K562 (cell line): ENCODE measurements at regions not wholly inside any gene's neighbourhood (a gene's known extent, or its start where the extent isn't known, plus 50 kb on each side); places are given as distances from the start of the nearest gene placed in this dataset.

Experiments
- ATAC-seq: fragments of 200-7000 bp; cut with Tn5 transposase; 3 replicates; pipeline ENCODE4 v1.9.1; 2020; ENCODE audit warnings: moderate library complexity
- BruUV-seq: library from RNA; stranded (reverse); fragments of 400-500 nt; replicated peaks from 2 replicates; lab custom pipeline; 2021; lab: Mats Ljungman, UMichigan
- CTCF ChIA-PET: fragments of 300-600 bp; formaldehyde crosslinking; extraction: SDS; loops from one replicate; lab custom pipeline; 2021; ENCODE audit warnings: low intra/inter-chr PET ratio; lab: Yijun Ruan, JAX
- POLR2A ChIA-PET: fragments of 300-600, 350-650 bp; sonication (Branson Sonifier 250); formaldehyde crosslinking; extraction: SDS; loops from one replicate; lab custom pipeline; 2021; ENCODE audit warnings: antibody characterized with exemption, inconsistent platforms; lab: Yijun Ruan, JAX
- DNase-seq, 4 experiments: peaks; one replicate each; pipeline versions ENCODE4 v3.0.0 to v3.0.0-alpha.2; 2011 to 2018; ENCODE audit warnings: low spot score in 3 of 4, mixed read lengths in 3 of 4; ENCODE audit errors: extremely low read depth in 1 of 4
- FAIRE-seq: peaks from 2 replicates; lab custom pipeline; 2011; peaks lifted over from hg19 to GRCh38; lab: Jason Lieb, UNC
- H2AFZ ChIP-seq: 2 replicates; pipeline ENCODE4 v1.6.0; 2011; ENCODE audit warnings: low read depth, low read length, control low read depth, inconsistent platforms
- H3K27ac ChIP-seq: fragments of 200-600 bp; 3 replicates; pipeline ENCODE4 v1.8.0; 2011; ENCODE audit warnings: low read depth, mild to moderate bottlenecking, control low read depth, inconsistent platforms, low read length, moderate library complexity, mixed read lengths; ENCODE audit errors: extremely low read depth
- H3K27me3 ChIP-seq, 2 experiments: fragments of 300-600 bp in 1 of 2; 2 replicates in 1 of 2; 3 replicates in 1 of 2; pipeline versions ENCODE4 v1.6.0 to v1.8.0; 2011; ENCODE audit warnings: inconsistent platforms in 2 of 2, low read length in 2 of 2, mild to moderate bottlenecking in 1 of 2, mixed read lengths in 1 of 2, moderate library complexity in 1 of 2; ENCODE audit not compliant: control insufficient read depth in 2 of 2, insufficient read depth in 2 of 2
- H3K36me3 ChIP-seq: fragments of 300-600 bp; 3 replicates; pipeline ENCODE4 v1.8.0; 2011; ENCODE audit warnings: mild to moderate bottlenecking, low read length, inconsistent platforms; ENCODE audit not compliant: control insufficient read depth, insufficient read depth
- H3K4me1 ChIP-seq, 2 experiments: fragments of 200-600 bp in 1 of 2; replicated peaks in 1 of 2; 2 replicates in 1 of 2; 3 replicates in 1 of 2; pipeline versions ENCODE4 v1.5.1 to v1.8.0; 2011; ENCODE audit warnings: inconsistent platforms in 2 of 2, low read length in 2 of 2, mild to moderate bottlenecking in 1 of 2, mixed read lengths in 1 of 2, moderate library complexity in 1 of 2; ENCODE audit not compliant: control insufficient read depth in 2 of 2, insufficient read depth in 2 of 2
- H3K4me2 ChIP-seq: 2 replicates; pipeline ENCODE4 v1.6.1; 2011; ENCODE audit warnings: low read length, control low read depth, inconsistent platforms, mixed read lengths; ENCODE audit not compliant: insufficient read depth
- H3K4me3 ChIP-seq: fragments of 200-600 bp; sonication (generic), shearing (Covaris generic); 2 replicates; pipeline ENCODE4 v1.5.1; 2016; ENCODE audit warnings: control low read depth, inconsistent platforms
- H3K79me2 ChIP-seq: fragments of 200-600 bp; 3 replicates; pipeline ENCODE4 v1.8.0; 2011; ENCODE audit warnings: low read length, inconsistent platforms; ENCODE audit not compliant: control insufficient read depth, insufficient read depth
- H3K9ac ChIP-seq, 2 experiments: 2 replicates each; pipeline versions ENCODE4 v1.6.0 to v1.6.1; 2011; ENCODE audit warnings: low read depth in 2 of 2, low read length in 2 of 2, control low read depth in 1 of 2, inconsistent platforms in 1 of 2, mild to moderate bottlenecking in 1 of 2, mixed read lengths in 1 of 2; ENCODE audit not compliant: insufficient read depth in 1 of 2
- H3K9me1 ChIP-seq: one replicate; pipeline ENCODE4 v1.6.0; 2011; ENCODE audit warnings: inconsistent platforms, mild to moderate bottlenecking, low read length, moderate library complexity; ENCODE audit not compliant: control insufficient read depth, insufficient read depth
- H3K9me3 ChIP-seq: replicated peaks from 2 replicates; pipeline ENCODE4 v1.5.1; 2011; ENCODE audit warnings: low read depth, low read length, inconsistent platforms; ENCODE audit not compliant: control insufficient read depth, insufficient read depth
- H4K20me1 ChIP-seq: replicated peaks from 2 replicates; pipeline ENCODE4 v1.6.1; 2011; ENCODE audit warnings: low read length, inconsistent platforms, mixed read lengths; ENCODE audit not compliant: control insufficient read depth, insufficient read depth
- GABPB1 ChIP-seq: sonication (generic); formaldehyde crosslinking; IDR thresholded peaks from 2 replicates; pipeline ENCODE4 v1.8.0; 2022; ENCODE audit warnings: mild to moderate bottlenecking, missing genetic modification reagents
- JUND ChIP-seq, 2 experiments: IDR thresholded peaks; 2 replicates in 1 of 2; 3 replicates in 1 of 2; pipeline ENCODE4 v1.6.1; 2011; ENCODE audit warnings: borderline replicate concordance in 2 of 2, low read depth in 2 of 2, low read length in 2 of 2, improper control_type of control experiment in 1 of 2, missing biosample characterization in 1 of 2, missing genetic modification characterization in 1 of 2, missing genetic modification reagents in 1 of 2
- PCBP2 ChIP-seq: fragments of 200-400 bp; formaldehyde crosslinking; IDR thresholded peaks from 2 replicates; pipeline ENCODE4 v1.6.1; 2018; ENCODE audit warnings: low read length, low read depth, mild to moderate bottlenecking, moderate library complexity; ENCODE audit not compliant: poor library complexity, severe bottlenecking
- RBM14 ChIP-seq: fragments of 200-400 bp; formaldehyde crosslinking; IDR thresholded peaks from 2 replicates; pipeline ENCODE4 v1.6.1; 2018; ENCODE audit warnings: low read depth, mild to moderate bottlenecking, low read length, moderate library complexity, borderline replicate concordance; ENCODE audit not compliant: insufficient read depth
- TCF7 ChIP-seq: sonication (generic); IDR thresholded peaks from 2 replicates; pipeline ENCODE4 v1.6.1; 2016; ENCODE audit warnings: antibody characterized with exemption, borderline replicate concordance
- THRAP3 ChIP-seq: fragments of 450-650 bp; IDR thresholded peaks from 2 replicates; pipeline ENCODE4 v1.6.1; 2016; ENCODE audit warnings: mild to moderate bottlenecking, inconsistent platforms, borderline replicate concordance
- U2AF2 ChIP-seq: fragments of 200-400 bp; formaldehyde crosslinking; optimal IDR thresholded peaks from 2 replicates; pipeline ENCODE3; 2017; ENCODE audit warnings: low read depth, mild to moderate bottlenecking, low read length
- ZNF197 ChIP-seq: fragments of 200-800 bp; sonication (Bioruptor generic); IDR thresholded peaks from 2 replicates; pipeline ENCODE4 v1.6.1; 2016; ENCODE audit warnings: low read depth, missing genetic modification characterization, missing compliant biosample characterization
- ZNF589 ChIP-seq: fragments of 200-800 bp; sonication (Bioruptor generic); IDR thresholded peaks from 2 replicates; pipeline ENCODE4 v1.6.1; 2016; ENCODE audit warnings: low read depth, missing genetic modification characterization, missing compliant biosample characterization
- ZNF668 ChIP-seq: fragments of 250-450 bp; sonication (Bioruptor Pico); IDR thresholded peaks from 2 replicates; pipeline ENCODE4 v1.8.0; 2022; ENCODE audit warnings: mild to moderate bottlenecking, inconsistent platforms
- WGBS: fragments of 100-300 bp; shearing (Covaris generic); methylation state at CpG from one replicate; pipeline ENCODE4 v1.1.6; 2016; ENCODE audit warnings: low coverage, mixed read lengths; ENCODE audit not compliant: insufficient coverage; ENCODE audit errors: missing lambda C conversion rate; 5-methylcytosine and 5-hydroxymethylcytosine counted together
- in situ Hi-C: fragments of 300-500 bp; cut with MboI; formaldehyde crosslinking; loops from 4 replicates; pipeline ENCODE4 v1.15.0; 2018; ENCODE audit warnings: inconsistent platforms, mixed read lengths
- intact Hi-C: fragments of 100-400 bp; cut with micrococcal nuclease; formaldehyde crosslinking; loops from 2 replicates; pipeline ENCODE4 v1.14.2; 2022
- TF ChIP-seq, protein P1 (sequence below), 3 experiments: fragments of 200-800 bp in 1 of 3; sonication (Bioruptor generic) in 1 of 3; sonication (generic) in 1 of 3; formaldehyde crosslinking in 1 of 3; IDR thresholded peaks; 2 replicates each; pipeline versions ENCODE4 v1.6.1 to v1.8.0; 2016 to 2022; ENCODE audit warnings: mild to moderate bottlenecking in 2 of 3, missing compliant biosample characterization in 2 of 3, missing genetic modification characterization in 2 of 3, missing genetic modification reagents in 1 of 3

- in situ Hi-C loops: no loop called here
- POLR2A ChIA-PET: no interaction called here
- H3K79me2 ChIP-seq: no peaks in the 10 kb centered on the region
Observed at GRCh38 chrX:26414534-26414933, 198.6 kb downstream of the MAGEB5 start.

More at GRCh38 chrX:26414534-26414933, 198.6 kb downstream of the MAGEB5 start:
- Histone ChIP-seq H2AFZ (no peak overlapping the region), H3K9ac (no peak overlapping the region), H3K4me3 (no peak overlapping the region), H3K9me3 (no peaks in the 10 kb centered on the region), H3K4me2 (no peak overlapping the region), H4K20me1 (no peaks in the 10 kb centered on the region), H3K27ac (no peak overlapping the region), H3K27me3 (no peaks in the 10 kb centered on the region), H3K9me1 (no peaks in the 10 kb centered on the region), H3K4me1 (no peaks in the 10 kb centered on the region), H3K36me3 (no peaks in the 10 kb centered on the region)
- CTCF ChIA-PET: interaction anchor here (0.6 kb wide), 1 partner anchor 35 kb away, joined by 3 read pairs; no protein-coding TSS in a partner anchor
- DNase-seq (no peak), FAIRE-seq (no peak), ATAC-seq (no peak)
- no TSS peak for BruUV-seq
- WGBS: 7% methylated on average over 3 of the region's 3 CpGs
- intact Hi-C loops: no loop called here
- TF ChIP-seq ZNF668 (CRISPR knock-in tag) (no peak), THRAP3 (no peak), ZNF589 (CRISPR knock-in tag) (no peak), ZNF197 (CRISPR knock-in tag) (no peak), U2AF2 (no peak), PCBP2 (no peak), JUND (IDR thresholded peaks at IDR 0.05; ENCODE audit: borderline replicate concordance, low read depth, low read length) (no peak), JUND (tag; IDR thresholded peaks at IDR 0.05; ENCODE audit: borderline replicate concordance, low read depth, low read length) (no peak), RBM14 (no peak), TCF7 (no peak), GABPB1 (CRISPR knock-in tag) (no peak)
- TF ChIP-seq, protein P1, sequence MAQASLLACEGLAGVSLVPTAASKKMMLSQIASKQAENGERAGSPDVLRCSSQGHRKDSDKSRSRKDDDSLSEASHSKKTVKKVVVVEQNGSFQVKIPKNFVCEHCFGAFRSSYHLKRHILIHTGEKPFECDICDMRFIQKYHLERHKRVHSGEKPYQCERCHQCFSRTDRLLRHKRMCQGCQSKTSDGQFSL (CRISPR knock-in tag; IDR thresholded peaks at IDR 0.05): no peak
- TF ChIP-seq, protein P1 (tag; IDR thresholded peaks at IDR 0.05): no peak
